Esophagus (tissue), 2 donors: ENCODE measurements at regions not wholly inside any gene's neighbourhood (a gene's known extent, or its start where the extent isn't known, plus 50 kb on each side); places are given as distances from the start of the nearest gene placed in this dataset.

Source experiments
- H3K27ac ChIP-seq, 2 donors: one replicate each; pipeline ENCODE4 v1.5.1; 2013; ENCODE audit warnings: low read depth in 2 of 2, mild to moderate bottlenecking in 2 of 2, inconsistent platforms in 1 of 2, low read length in 1 of 2, moderate library complexity in 1 of 2
- H3K27me3 ChIP-seq, 2 donors: one replicate each; pipeline ENCODE4 v1.6.1; 2013; ENCODE audit warnings: low read length in 2 of 2, control low read depth in 1 of 2, mild to moderate bottlenecking in 1 of 2; ENCODE audit not compliant: insufficient read depth in 2 of 2, control insufficient read depth in 1 of 2
- H3K36me3 ChIP-seq, 2 donors: one replicate each; pipeline ENCODE4 v1.6.1; 2013; ENCODE audit warnings: low read length in 1 of 2; ENCODE audit not compliant: control insufficient read depth in 2 of 2, insufficient read depth in 2 of 2
- H3K4me1 ChIP-seq, 2 donors: one replicate each; pipeline ENCODE4 v1.6.1; 2013; ENCODE audit warnings: low read length in 1 of 2; ENCODE audit not compliant: control insufficient read depth in 2 of 2, insufficient read depth in 2 of 2
- H3K4me3 ChIP-seq, 2 donors: one replicate each; pipeline ENCODE4 v1.5.1; 2013; ENCODE audit warnings: low read length in 2 of 2, mild to moderate bottlenecking in 2 of 2, low read depth in 1 of 2, moderate library complexity in 1 of 2
- H3K9me3 ChIP-seq, 2 donors: one replicate each; pipeline ENCODE4 v1.6.1; 2013; ENCODE audit warnings: mild to moderate bottlenecking in 2 of 2, low read depth in 1 of 2, low read length in 1 of 2, moderate library complexity in 1 of 2; ENCODE audit not compliant: control insufficient read depth in 2 of 2, insufficient read depth in 1 of 2
- WGBS, 2 donors: extraction: QIAGEN DNeasy Blood & Tissue Kit; methylation state at CpG; one replicate each; pipeline ENCODE4 v1.1.7; 2013; 5-methylcytosine and 5-hydroxymethylcytosine counted together
- donor health status: healthy with polysubstance abuse.
- donor health status: Bipolar disorder and iron deficiency.

DNA sequence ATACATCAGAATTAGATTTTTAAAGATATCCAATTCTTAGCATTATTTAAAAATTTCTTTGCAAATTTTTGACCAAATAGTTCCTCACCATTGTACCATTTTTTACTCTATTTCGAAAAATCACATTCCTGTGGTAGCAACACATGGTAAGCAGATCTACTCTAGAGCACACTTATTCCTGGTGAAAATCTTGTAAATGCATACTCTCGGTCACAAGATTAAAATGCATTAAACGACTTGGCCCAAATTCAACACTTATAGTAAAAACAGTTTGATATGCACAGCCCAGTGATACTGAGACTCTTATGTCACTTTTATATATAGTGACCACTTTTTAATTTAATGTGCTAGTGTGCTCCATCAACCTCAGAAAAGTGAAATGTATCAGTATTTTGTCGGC lies 208.8 kb upstream of the TARS1 start:
- Histone ChIP-seq H3K4me3 (no peak overlapping the region), H3K9me3 (no peaks in the 10 kb centered on the region), H3K27ac (no peak overlapping the region), H3K36me3 (no peaks in the 10 kb centered on the region), H3K27me3 (no peaks in the 10 kb centered on the region), H3K4me1 (no peaks in the 10 kb centered on the region)
- WGBS, 2 donors, result 88% methylated on average over 4 of the region's 4 CpGs

DNA sequence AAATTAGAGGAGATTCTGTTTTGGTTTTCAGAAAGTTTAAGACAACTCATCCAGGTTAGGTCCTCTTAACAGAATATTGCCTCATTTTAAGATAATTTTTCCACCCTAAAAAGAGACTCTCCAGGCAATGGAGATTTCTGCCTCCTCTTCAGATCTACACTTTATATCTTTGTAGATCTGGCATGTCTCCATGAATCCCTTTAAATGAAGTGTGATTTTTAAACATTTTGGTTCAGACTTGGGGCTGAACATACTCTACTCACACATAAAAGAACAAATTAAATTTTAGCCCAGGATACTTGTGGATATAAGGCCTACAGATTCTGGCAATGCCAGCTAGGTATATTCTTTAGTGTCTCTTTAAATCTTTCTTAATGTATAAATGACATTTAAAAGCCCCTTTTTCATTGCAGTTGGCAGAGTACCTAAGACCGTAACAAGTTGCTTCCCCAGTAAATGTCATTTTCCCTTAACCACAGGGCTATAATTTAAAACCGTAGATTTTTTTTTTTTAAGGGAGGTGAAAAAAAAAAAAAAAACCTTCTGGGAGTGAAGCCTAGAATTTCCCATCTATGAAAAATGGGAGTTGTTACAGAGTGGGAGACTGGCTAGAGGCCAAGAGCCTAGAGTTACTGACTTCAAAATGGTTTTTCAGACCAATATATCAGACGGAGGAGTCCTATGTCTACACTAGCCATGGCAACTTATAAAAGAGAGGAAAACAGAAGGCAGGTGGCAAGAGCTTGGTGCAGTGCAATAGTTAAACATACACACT lies 207.8 kb upstream of the TARS1 start:
- WGBS, 2 donors, result 54 to 64% methylated on average over 3 of the region's 3 CpGs
- Histone ChIP-seq H3K27ac (no peak overlapping the region), H3K9me3 (no peaks in the 10 kb centered on the region), H3K4me1 (no peaks in the 10 kb centered on the region), H3K4me3 (no peak overlapping the region), H3K36me3 (no peaks in the 10 kb centered on the region), H3K27me3 (no peaks in the 10 kb centered on the region)

DNA sequence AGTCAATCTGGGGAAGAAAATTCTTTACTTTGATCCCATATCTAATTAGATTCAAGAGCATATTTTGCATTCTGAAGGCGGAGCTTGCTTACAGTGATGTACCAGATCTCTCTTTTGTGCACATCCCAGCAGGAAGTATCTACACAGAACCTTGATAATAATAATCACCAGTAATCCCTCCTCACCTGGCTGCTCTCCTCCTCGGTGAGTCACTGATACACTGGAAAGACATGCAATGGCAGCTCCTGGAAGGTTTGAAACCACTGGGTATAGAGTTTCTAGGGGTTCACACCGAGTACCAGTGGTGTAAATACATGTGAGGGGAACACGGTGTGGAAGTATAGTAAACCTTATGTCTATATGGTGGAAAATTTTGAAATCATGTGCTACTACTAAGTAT lies 205.5 kb upstream of the TARS1 start:
- no peaks in the 10 kb centered on the region for H3K36me3 ChIP-seq
- WGBS, 2 donors, result 76 to 82% methylated on average over 4 of the region's 4 CpGs
- H3K27ac ChIP-seq, result no peak overlapping the region
- H3K27me3 ChIP-seq, result no peaks in the 10 kb centered on the region
- no peaks in the 10 kb centered on the region for H3K4me1 ChIP-seq
- no peaks in the 10 kb centered on the region for H3K9me3 ChIP-seq
- no peak overlapping the region for H3K4me3 ChIP-seq

DNA sequence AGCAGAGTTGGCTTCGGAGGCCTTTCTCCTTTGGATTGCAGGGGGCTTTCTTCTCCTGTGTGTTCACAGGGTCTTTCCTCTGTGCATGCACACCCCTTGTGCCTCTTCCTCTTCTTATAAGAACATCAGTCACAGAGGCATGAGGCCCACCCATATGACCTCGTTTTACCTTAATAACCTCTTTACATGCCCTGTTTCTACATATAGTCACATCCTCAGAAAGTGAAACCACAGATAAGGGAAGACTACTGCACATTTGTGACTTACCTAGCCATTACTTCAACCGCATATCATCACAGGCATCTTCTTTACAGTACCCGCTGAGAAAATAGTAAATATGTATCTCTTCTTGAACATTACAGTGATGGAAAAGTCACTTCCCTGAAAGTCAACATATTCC lies 204.9 kb upstream of the TARS1 start:
- H3K27ac ChIP-seq, result no peak overlapping the region
- H3K27me3 ChIP-seq, result no peaks in the 10 kb centered on the region
- 75 to 86% methylated on average over 4 of the region's 4 CpGs for WGBS, 2 donors
- no peak overlapping the region for H3K4me3 ChIP-seq
- no peaks in the 10 kb centered on the region for H3K4me1 ChIP-seq
- no peaks in the 10 kb centered on the region for H3K36me3 ChIP-seq
- H3K9me3 ChIP-seq, result no peaks in the 10 kb centered on the region

DNA sequence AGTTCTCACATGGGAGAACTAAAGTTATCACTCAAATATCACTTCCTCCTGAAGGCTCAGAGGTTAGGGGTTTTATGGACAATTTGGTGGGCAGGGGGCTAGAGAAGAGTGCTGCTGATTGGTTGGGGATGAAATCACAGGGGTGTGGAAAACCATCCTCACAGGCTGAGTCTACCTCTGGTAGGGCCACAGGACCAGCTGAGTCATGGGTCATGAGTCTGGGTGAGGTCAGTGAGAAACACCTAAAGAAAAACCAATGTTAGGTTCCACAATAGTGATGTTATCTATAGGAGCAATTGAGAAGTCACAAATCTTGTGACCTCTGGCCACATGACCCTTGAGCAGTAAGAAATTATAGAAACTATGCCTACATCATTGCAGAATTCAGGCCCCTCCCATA lies 203.3 kb upstream of the TARS1 start:
- no peaks in the 10 kb centered on the region for H3K9me3 ChIP-seq
- no peaks in the 10 kb centered on the region for H3K27me3 ChIP-seq
- no peak overlapping the region for H3K27ac ChIP-seq
- no peak overlapping the region for H3K4me3 ChIP-seq
- H3K36me3 ChIP-seq, result no peaks in the 10 kb centered on the region
- H3K4me1 ChIP-seq, result no peaks in the 10 kb centered on the region

DNA sequence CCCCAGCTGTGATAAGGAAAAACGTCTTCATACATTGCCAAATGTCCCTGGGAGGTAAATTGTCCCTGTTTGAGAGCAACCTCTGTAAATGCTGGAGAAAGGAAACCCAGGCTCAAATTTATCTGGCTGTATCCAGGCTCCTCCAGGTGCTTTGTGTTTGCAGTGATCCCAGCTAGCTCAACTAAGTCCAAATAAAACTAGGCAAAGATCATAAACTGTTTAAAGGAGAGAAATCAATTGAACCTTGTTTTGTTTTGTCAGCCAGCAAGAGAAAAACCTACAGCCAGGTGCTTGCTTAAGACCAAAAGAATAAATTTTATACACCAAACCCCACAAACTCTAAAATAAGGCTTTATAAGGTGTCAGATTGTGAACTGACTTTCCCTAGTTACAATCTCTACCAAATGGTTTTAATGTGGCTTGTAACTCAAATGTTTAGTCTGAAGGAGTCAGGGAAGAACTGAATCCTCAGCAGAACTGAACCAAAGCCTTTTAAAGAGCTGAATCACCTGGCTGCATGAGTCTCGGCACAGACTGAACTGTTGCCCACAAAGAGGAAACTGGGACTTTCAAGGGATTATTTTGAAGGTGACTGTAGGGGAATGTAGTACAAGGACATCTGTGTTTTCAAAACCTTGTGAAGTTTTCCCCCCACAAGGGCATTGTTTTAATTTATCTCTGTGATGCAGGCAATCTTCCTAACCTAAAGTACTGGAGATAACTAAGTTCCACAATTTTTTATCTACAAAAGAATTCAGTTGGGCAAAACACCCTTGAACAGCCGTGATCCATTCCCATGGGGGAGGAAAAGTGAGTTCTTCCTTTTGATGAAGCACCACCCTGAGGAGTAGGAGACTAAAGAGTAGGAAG lies 201.7 kb upstream of the TARS1 start:
- Histone ChIP-seq H3K27me3 (no peaks in the 10 kb centered on the region), H3K27ac (no peak overlapping the region), H3K4me3 (no peak overlapping the region), H3K4me1 (no peaks in the 10 kb centered on the region), H3K36me3 (no peaks in the 10 kb centered on the region), H3K9me3 (no peaks in the 10 kb centered on the region)
- 42 to 57% methylated on average over 3 of the region's 3 CpGs for WGBS, 2 donors

DNA sequence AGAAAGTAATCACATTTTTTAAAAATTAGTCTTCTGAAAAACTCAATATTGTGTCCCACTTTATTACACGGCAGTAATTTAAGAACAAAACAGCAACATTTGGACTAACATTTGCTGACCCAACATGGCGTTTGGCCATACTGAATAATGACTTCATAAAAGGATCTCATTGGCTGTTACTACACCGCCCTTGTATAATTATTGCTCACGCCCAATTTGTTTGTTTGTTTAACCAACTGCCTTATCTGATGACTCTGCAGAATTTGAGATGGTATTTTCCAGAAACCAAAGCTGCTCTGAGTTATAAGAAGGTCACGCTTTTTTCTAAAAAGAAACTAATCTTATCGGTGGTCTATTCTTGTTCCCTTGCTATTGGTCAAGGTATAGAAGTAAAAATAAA lies 200.2 kb upstream of the TARS1 start:
- WGBS, 2 donors, result 86 to 87% methylated on average over 6 of the region's 6 CpGs
- H3K4me3 ChIP-seq, result no peak overlapping the region
- H3K36me3 ChIP-seq, result no peaks in the 10 kb centered on the region
- H3K9me3 ChIP-seq, result no peaks in the 10 kb centered on the region
- H3K27me3 ChIP-seq, result no peaks in the 10 kb centered on the region
- no peaks in the 10 kb centered on the region for H3K4me1 ChIP-seq
- H3K27ac ChIP-seq, result no peak overlapping the region

DNA sequence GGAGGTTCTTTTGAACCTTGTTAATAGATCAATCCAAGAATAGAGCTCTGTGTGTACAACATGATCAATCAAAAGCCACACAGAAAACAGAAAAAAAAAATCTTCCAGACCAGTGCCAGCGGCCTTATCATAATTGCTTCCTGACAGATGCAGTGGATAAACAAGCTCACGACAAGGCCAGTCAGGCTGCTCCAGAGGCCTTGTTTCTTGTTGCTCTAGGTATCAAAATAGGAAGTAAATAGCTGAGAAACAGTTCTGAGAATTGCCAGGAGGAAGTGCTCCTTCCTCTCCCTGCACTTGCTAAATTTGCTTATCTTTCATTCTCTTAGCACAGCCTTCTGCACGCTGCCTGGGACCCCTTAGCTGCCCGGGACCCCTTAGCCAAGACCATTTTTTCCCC lies 199.0 kb upstream of the TARS1 start:
- Histone ChIP-seq H3K4me3 (no peak overlapping the region), H3K27me3 (no peaks in the 10 kb centered on the region), H3K27ac (no peak overlapping the region), H3K4me1 (no peaks in the 10 kb centered on the region), H3K36me3 (no peaks in the 10 kb centered on the region), H3K9me3 (no peaks in the 10 kb centered on the region)
- 35 to 41% methylated on average over 4 of the region's 4 CpGs for WGBS, 2 donors

DNA sequence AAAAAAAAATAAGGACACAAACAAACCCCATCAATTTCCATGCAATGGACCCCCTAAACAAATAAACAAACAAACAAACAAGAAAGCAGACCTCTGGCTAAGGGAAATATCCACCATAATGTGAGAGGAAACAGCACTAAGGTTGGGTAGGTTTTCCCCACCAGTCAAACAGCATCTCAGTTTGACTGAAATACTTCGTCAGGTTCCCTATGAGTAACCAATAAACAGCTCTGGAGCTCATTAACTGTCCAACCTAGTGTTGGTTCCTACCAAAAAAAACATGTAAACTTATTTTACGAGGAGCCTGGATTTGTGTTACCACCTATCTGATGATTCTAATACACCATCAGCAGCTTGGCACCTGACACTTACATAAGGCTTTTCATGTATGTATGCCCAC lies 198.5 kb upstream of the TARS1 start:
- no peak overlapping the region for H3K27ac ChIP-seq
- H3K27me3 ChIP-seq, result no peaks in the 10 kb centered on the region
- H3K4me3 ChIP-seq, result no peak overlapping the region
- 86 to 89% methylated on average over 2 of the region's 2 CpGs for WGBS, 2 donors
- no peaks in the 10 kb centered on the region for H3K9me3 ChIP-seq
- no peaks in the 10 kb centered on the region for H3K36me3 ChIP-seq
- H3K4me1 ChIP-seq, result no peaks in the 10 kb centered on the region
